ENCODE measurements at regions not wholly inside any gene's neighbourhood (a gene's known extent, or its start where the extent isn't known, plus 50 kb on each side); places are given as distances from the start of the nearest gene placed in this dataset.
"Not testable (repeated sequence)": the region's sequence is repeated elsewhere in the genome, so short reads cannot be mapped to it uniquely, and the experiment has no call there.

- no peak overlapping the region for H3K4me3 ChIP-seq (ENCODE audit: low read length)
- no peak for TF ChIP-seq ZNF274 (IDR thresholded peaks at IDR 0.05; ENCODE audit: low read depth, low read length)
Measured at GRCh38 chr12:75739912-75740311, 228.5 kb upstream of the KRR1 start.

GRCh38 chr12:75739098-75739497 is 227.7 kb upstream of the KRR1 start:
- H3K4me3 ChIP-seq (ENCODE audit: low read length): not testable (repeated sequence)

DNA sequence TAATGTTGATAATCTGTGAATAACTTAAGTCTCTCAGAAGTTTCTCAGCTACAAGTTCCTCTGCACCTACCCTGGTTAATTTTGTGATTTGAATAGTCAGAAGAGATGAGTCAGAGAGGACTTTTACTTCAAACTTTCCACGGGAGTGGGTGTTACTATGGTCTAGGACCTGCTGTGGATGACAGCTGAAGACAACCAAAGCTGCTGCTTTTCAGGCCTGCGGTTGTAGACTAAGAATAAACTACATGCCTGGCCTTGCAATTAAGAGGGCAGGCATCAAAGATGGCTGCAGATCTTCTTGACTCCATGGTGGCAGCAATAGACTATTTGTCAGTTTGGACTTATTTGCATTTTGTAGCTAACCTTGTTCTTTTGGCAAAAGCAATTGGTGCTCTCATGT is 227.1 kb upstream of the KRR1 start:
- no peak for TF ChIP-seq ZNF274 (IDR thresholded peaks at IDR 0.05; ENCODE audit: low read depth, low read length)
- H3K4me3 ChIP-seq (ENCODE audit: low read length): no peak overlapping the region

DNA sequence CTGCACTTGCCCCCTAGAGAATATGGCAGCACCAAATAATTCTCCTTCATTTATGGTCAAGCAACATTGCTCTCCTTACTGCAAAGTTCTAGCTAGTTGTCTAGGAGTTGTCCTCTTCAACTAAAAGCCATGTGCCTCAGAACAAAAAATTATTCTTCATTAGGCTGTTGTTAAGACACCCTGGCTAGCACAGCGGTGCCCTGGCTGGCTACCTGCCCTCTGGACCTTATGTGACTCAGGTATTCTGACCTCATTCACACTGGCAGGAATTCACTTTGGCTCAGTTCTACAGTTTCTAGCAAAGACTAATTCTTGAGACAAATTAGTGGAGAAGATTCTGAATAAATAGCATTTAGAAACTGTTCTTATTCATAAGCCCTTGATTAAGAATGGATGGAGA is 224.4 kb upstream of the KRR1 start:
- no peak overlapping the region for H3K4me3 ChIP-seq (ENCODE audit: low read length)
- TF ChIP-seq ZNF274 (IDR thresholded peaks at IDR 0.05; ENCODE audit: low read depth, low read length): no peak

DNA sequence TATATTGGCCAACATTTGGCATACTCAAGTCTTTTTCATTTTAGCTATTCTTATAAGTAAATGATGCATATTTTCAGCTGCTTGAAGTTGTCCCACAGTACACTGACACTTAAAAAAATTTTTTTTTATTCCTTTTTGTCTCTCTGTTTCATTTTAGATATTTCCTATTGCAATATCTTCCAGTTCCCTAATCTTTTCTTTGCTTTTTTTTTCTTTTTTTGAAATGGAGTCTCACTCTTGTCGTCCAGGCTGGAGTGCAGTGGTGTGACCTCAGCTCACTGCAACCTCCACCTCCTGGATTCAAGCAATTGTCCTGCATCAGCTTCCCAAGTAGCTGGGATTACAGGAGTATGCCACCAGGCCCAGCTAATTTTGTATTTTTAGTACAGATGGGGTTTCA is 217.4 kb upstream of the KRR1 start:
- no peak for TF ChIP-seq ZNF274 (IDR thresholded peaks at IDR 0.05; ENCODE audit: low read depth, low read length)
- H3K4me3 ChIP-seq (ENCODE audit: low read length): no peak overlapping the region

DNA sequence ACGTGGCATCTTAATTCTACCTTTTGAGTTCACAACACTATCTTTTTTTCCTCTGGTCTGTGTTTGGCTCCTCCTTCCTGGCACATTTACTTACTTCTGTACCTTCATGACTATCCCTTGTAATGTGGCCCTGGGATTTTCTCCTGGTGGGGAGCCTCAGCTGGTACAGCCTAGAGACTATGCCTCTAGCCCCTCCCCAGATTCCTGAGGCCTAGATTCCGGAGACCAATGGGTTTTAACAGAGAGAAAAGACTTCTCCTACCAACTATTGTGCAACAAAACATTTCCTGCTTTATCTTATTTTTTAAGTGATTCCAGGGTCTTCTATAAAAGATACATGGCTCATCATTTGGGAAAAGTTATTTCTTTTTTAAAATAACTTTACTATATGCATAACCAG is 216.2 kb upstream of the KRR1 start:
- no peak for TF ChIP-seq ZNF274 (IDR thresholded peaks at IDR 0.05; ENCODE audit: low read depth, low read length)

GRCh38 chr12:75725521-75726111 is 214.2 kb upstream of the KRR1 start:
- no peak for TF ChIP-seq ZNF274 (IDR thresholded peaks at IDR 0.05; ENCODE audit: low read depth, low read length)
- H3K4me3 ChIP-seq (ENCODE audit: low read length): no peak overlapping the region

More for the DNA sequence above, 216.2 kb upstream of the KRR1 start:
- no peak overlapping the region for H3K4me3 ChIP-seq (ENCODE audit: low read length)

DNA sequence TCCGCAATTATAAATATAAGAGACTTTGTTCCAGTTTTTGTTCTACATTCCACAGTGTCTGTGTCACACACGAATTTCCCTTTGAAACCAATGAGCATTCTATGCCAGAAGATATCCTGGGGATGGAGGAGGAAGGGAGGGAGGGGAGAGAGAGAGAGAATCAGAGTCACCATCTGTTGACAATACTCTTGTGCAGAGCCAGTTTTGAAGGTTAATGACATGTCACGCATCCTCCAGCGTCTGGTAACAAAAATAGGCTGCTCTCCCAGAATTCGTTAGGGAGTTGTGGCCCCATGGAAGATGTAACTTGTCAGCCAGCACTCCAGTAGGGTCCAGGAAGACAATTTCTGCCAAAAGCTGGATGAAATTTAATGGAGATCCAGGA is 213.5 kb upstream of the KRR1 start:
- TF ChIP-seq ZNF274 (IDR thresholded peaks at IDR 0.05; ENCODE audit: low read depth, low read length): no peak
- H3K4me3 ChIP-seq (ENCODE audit: low read length): no peak overlapping the region

DNA sequence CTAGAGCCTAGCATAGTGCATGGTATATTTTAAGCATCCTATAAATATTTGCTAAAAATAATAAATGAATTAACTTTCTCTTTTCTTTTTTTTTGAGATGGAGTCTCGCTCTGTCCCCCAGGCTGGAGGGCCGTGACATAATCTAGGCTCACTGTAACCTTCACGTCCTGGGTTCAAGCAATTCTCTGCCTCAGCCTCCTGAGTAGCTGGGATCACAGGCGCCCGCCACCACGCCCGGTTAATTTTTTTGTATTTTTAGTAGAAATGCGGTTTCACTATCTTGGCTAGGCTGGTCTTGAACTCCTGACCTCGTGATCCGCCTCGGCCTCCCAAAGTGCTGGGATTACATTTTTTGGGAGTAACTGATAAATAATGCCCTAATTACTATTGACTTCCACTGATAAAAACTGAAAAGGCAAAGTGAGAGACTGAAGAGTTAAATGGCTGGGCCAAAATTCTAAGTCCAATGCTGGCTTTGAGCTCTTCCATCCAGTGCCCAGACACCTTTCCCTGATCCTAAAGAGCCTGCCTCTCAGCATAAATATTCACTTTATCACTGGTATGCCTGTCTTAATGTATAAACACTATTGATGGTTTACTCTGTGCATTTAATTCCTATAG is 213.0 kb upstream of the KRR1 start:
- no peak overlapping the region for H3K4me3 ChIP-seq (ENCODE audit: low read length)

GRCh38 chr12:75722714-75723200 is 211.3 kb upstream of the KRR1 start:
- H3K4me3 ChIP-seq (ENCODE audit: low read length): no peak overlapping the region
- no peak for TF ChIP-seq ZNF274 (IDR thresholded peaks at IDR 0.05; ENCODE audit: low read depth, low read length)

More for the DNA sequence above, 213.0 kb upstream of the KRR1 start:
- no peak for TF ChIP-seq ZNF274 (IDR thresholded peaks at IDR 0.05; ENCODE audit: low read depth, low read length)

DNA sequence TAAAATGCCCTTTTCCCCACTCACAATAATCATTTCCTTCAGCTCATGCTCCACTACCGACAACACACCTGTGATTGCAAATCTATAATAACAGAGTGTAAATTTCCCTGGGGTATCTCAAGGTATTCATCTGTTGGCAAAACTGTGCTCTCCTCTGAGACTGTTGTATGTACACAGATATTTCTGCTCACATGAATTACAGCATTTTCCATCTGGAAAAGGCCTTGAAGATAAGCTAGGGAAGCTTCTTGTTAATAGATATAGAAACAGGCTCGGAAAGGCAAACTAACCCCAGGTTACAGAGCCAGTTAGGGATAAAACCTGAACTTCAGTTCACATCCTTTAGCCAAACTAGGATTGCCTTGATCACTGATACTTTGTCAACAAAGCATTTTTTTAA is 210.4 kb upstream of the KRR1 start:
- TF ChIP-seq ZNF274 (IDR thresholded peaks at IDR 0.05; ENCODE audit: low read depth, low read length): no peak
- H3K4me3 ChIP-seq (ENCODE audit: low read length): no peak overlapping the region

DNA sequence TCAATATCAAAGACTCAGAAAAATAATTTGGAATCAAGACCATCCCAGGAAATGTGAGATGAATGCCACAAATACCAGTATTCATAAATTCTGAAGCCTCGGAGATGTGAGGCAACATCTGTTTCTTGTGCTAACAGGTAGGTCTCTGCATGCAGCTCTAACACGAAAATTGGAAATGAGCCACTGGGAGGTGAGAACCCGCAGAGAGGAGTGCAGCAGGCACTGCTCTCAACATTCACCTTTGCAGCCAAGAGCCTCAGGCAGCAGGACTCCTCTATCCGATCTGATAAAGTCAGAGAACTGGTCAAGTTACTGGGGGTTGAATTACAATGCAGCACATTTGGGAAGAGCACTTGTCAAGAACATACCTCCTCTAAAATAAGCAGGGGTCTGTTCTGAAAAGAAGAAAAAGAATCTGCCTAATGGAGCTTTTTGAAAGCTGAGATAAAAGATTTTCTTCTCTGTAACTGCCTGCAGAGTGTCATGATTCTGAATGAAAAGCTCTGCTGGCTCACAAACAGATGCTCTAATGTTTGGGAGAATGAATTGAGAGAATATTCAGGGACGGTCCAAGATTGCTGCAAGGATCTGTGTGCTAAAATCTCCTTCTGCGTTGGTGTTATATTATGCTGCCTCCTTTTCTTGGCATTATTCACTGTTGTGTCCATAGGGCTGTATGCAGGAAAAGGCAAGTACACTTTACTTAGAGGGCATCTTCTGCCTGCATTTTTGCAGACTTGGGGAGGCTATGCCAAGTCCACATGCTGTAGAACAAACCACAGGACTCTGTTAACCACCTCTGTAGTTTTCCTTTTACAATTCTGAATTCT is 209.6 kb upstream of the KRR1 start:
- no peak for TF ChIP-seq ZNF274 (IDR thresholded peaks at IDR 0.05; ENCODE audit: low read depth, low read length)

GRCh38 chr12:75717902-75718301 is 206.5 kb upstream of the KRR1 start:
- no peak overlapping the region for H3K4me3 ChIP-seq (ENCODE audit: low read length)
- no peak for TF ChIP-seq ZNF274 (IDR thresholded peaks at IDR 0.05; ENCODE audit: low read depth, low read length)

More for the DNA sequence above, 209.6 kb upstream of the KRR1 start:
- no peak overlapping the region for H3K4me3 ChIP-seq (ENCODE audit: low read length)

DNA sequence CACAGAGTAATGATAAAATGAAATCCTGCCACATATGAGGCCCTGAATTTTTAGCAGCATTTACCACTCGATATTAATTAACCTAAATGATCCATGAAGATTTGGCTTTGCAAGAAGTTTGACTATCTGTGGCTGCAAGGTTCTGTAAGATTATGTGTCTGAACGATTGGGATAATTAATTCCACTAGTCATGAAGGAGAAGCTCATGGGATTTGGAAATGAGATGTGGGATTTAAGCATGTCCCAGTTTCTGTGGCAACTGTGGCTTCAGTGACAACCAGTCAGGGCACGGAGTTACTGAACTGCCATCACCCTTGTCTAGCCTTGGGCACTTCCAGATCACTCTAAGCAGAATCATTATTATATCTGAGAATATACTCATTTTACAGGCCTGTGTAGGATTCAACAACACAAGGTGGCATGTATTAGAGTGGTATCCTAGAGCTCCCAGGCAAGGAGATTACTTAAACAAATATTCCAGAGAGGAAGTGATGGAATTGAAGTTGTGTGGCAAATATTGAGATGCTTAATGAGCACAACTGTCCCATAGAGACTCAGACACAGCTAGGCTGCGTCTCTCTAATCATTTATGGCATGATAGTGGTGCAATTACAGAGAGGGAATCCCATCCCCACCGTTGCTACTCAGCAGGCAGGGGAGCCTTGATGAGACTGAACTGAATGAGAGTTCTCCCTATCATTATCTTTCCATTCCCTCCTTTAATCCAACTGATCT is 205.0 kb upstream of the KRR1 start:
- TF ChIP-seq ZNF274 (IDR thresholded peaks at IDR 0.05; ENCODE audit: low read depth, low read length): no peak
- H3K4me3 ChIP-seq (ENCODE audit: low read length): no peak overlapping the region

Measured in GM08714 (cell line).